ENCODE measurements at regions not wholly inside any gene's neighbourhood (a gene's known extent, or its start where the extent isn't known, plus 50 kb on each side); places are given as distances from the start of the nearest gene placed in this dataset.

DNA sequence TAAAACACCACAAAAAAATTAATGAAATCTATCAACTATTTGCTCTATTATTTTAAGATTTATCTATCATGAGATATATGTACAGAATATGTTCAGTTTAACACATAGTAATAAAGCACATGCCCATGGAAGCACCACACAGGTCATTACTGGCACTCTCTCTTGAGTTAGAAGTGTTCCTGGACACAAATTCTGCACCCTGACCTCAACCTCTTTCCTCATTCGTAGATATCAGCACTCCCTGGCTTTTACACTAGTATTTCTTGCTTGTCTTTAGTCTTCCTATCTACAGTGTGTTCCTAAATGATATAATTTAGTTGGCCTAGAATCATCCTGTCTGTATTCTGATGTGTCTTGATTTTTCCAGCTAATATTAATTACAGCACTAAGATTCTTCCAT, 321.0 kb upstream of the SOX5 start:
- Histone ChIP-seq H3K4me1 (no peaks in the 10 kb centered on the region), H3K27ac (no peak overlapping the region), H3K4me2 (no peak overlapping the region), H3K4me3 (no peak overlapping the region), H3K9me3 (no peaks in the 10 kb centered on the region)
- CTCF ChIA-PET: no interaction called here
- no peak for TF ChIP-seq HDAC2 (IDR thresholded peaks at IDR 0.05)
- no peak for TF ChIP-seq SMC3 (IDR thresholded peaks at IDR 0.05)
- TF ChIP-seq EHF (CRISPR knock-in tag; IDR thresholded peaks at IDR 0.05): no peak
- TF ChIP-seq RAD21 (conservative IDR thresholded peaks at IDR 0.05 in 1 of 2, IDR thresholded peaks at IDR 0.05 in 1 of 2): no peak
- TF ChIP-seq TP53 (CRISPR knock-in tag; IDR thresholded peaks at IDR 0.05): no peak
- TF ChIP-seq, protein P1, sequence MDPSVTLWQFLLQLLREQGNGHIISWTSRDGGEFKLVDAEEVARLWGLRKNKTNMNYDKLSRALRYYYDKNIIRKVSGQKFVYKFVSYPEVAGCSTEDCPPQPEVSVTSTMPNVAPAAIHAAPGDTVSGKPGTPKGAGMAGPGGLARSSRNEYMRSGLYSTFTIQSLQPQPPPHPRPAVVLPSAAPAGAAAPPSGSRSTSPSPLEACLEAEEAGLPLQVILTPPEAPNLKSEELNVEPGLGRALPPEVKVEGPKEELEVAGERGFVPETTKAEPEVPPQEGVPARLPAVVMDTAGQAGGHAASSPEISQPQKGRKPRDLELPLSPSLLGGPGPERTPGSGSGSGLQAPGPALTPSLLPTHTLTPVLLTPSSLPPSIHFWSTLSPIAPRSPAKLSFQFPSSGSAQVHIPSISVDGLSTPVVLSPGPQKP (IDR thresholded peaks at IDR 0.05; ENCODE audit: low read depth, low read length): no peak
- TF ChIP-seq, protein P2, sequence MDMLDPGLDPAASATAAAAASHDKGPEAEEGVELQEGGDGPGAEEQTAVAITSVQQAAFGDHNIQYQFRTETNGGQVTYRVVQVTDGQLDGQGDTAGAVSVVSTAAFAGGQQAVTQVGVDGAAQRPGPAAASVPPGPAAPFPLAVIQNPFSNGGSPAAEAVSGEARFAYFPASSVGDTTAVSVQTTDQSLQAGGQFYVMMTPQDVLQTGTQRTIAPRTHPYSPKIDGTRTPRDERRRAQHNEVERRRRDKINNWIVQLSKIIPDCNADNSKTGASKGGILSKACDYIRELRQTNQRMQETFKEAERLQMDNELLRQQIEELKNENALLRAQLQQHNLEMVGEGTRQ (IDR thresholded peaks at IDR 0.05): no peak
- no peak for TF ChIP-seq KDM1A (IDR thresholded peaks at IDR 0.05; ENCODE audit: low read depth)
- TF ChIP-seq HEYL (CRISPR knock-in tag; IDR thresholded peaks at IDR 0.05): no peak
- no peak for TF ChIP-seq PBX3 (IDR thresholded peaks at IDR 0.05)
- no peak for TF ChIP-seq CHD2 (IDR thresholded peaks at IDR 0.05; ENCODE audit: low read length, partially characterized antibody)
- TF ChIP-seq, protein P3, sequence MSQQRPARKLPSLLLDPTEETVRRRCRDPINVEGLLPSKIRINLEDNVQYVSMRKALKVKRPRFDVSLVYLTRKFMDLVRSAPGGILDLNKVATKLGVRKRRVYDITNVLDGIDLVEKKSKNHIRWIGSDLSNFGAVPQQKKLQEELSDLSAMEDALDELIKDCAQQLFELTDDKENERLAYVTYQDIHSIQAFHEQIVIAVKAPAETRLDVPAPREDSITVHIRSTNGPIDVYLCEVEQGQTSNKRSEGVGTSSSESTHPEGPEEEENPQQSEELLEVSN (IDR thresholded peaks at IDR 0.05; ENCODE audit: borderline replicate concordance, low read depth): no peak
- TF ChIP-seq ZSCAN20 (CRISPR knock-in tag; IDR thresholded peaks at IDR 0.05): no peak
- no peak for TF ChIP-seq HMGXB4 (CRISPR knock-in tag; IDR thresholded peaks at IDR 0.05; ENCODE audit: borderline replicate concordance)
- no peak for TF ChIP-seq FOSB (CRISPR knock-in tag; IDR thresholded peaks at IDR 0.05)
- TF ChIP-seq ZFP36 (IDR thresholded peaks at IDR 0.05; ENCODE audit: borderline replicate concordance, partially characterized antibody): no peak
- TF ChIP-seq PHF8 (IDR thresholded peaks at IDR 0.05; ENCODE audit: borderline replicate concordance, low read depth): no peak
- TF ChIP-seq ZC3H11A (IDR thresholded peaks at IDR 0.05): no peak
- TF ChIP-seq EHMT2 (IDR thresholded peaks at IDR 0.05; ENCODE audit: low read depth): no peak
- DNase-seq (ENCODE audit: low read depth in 1 of 2, low spot score in 1 of 2): no peak
- FAIRE-seq: no peak
- no peak for ATAC-seq
- POLR2A ChIA-PET: no interaction called here
- WGBS (ENCODE audit: missing lambda C conversion rate): 0% methylated on average over 1 of the region's 1 CpG

GRCh38 chr12:24268663-24269186, 319.3 kb upstream of the SOX5 start:
- no peak for FAIRE-seq
- DNase-seq (ENCODE audit: low read depth in 1 of 2, low spot score in 1 of 2): no peak
- Histone ChIP-seq H3K4me3 (no peak overlapping the region), H3K9me3 (no peaks in the 10 kb centered on the region), H3K4me2 (no peak overlapping the region), H3K27ac (no peak overlapping the region), H3K4me1 (no peaks in the 10 kb centered on the region)
- CTCF ChIA-PET: no interaction called here
- no peak for ATAC-seq
- WGBS (ENCODE audit: missing lambda C conversion rate): 0% methylated on average over 1 of the region's 1 CpG
- POLR2A ChIA-PET: no interaction called here
- TF ChIP-seq FOXS1 (CRISPR knock-in tag; IDR thresholded peaks at IDR 0.05): no peak
- no peak for TF ChIP-seq HOXB13 (CRISPR knock-in tag; IDR thresholded peaks at IDR 0.05; ENCODE audit: low read depth)
- TF ChIP-seq MAX (IDR thresholded peaks at IDR 0.05): no peak
- no peak for TF ChIP-seq EHF (CRISPR knock-in tag; IDR thresholded peaks at IDR 0.05)
- no peak for TF ChIP-seq MAFK (IDR thresholded peaks at IDR 0.05; ENCODE audit: partially characterized antibody)
- no peak for TF ChIP-seq HMGXB4 (CRISPR knock-in tag; IDR thresholded peaks at IDR 0.05; ENCODE audit: borderline replicate concordance)
- TF ChIP-seq, protein P4, sequence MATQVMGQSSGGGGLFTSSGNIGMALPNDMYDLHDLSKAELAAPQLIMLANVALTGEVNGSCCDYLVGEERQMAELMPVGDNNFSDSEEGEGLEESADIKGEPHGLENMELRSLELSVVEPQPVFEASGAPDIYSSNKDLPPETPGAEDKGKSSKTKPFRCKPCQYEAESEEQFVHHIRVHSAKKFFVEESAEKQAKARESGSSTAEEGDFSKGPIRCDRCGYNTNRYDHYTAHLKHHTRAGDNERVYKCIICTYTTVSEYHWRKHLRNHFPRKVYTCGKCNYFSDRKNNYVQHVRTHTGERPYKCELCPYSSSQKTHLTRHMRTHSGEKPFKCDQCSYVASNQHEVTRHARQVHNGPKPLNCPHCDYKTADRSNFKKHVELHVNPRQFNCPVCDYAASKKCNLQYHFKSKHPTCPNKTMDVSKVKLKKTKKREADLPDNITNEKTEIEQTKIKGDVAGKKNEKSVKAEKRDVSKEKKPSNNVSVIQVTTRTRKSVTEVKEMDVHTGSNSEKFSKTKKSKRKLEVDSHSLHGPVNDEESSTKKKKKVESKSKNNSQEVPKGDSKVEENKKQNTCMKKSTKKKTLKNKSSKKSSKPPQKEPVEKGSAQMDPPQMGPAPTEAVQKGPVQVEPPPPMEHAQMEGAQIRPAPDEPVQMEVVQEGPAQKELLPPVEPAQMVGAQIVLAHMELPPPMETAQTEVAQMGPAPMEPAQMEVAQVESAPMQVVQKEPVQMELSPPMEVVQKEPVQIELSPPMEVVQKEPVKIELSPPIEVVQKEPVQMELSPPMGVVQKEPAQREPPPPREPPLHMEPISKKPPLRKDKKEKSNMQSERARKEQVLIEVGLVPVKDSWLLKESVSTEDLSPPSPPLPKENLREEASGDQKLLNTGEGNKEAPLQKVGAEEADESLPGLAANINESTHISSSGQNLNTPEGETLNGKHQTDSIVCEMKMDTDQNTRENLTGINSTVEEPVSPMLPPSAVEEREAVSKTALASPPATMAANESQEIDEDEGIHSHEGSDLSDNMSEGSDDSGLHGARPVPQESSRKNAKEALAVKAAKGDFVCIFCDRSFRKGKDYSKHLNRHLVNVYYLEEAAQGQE (IDR thresholded peaks at IDR 0.05): no peak
